K562 (cell line): ENCODE measurements at regions not wholly inside any gene's neighbourhood (a gene's known extent, or its start where the extent isn't known, plus 50 kb on each side); places are given as distances from the start of the nearest gene placed in this dataset.

Source experiments
- CBX5 ChIP-seq: IDR thresholded peaks from 2 replicates; pipeline ENCODE4 v1.6.1; 2014; ENCODE audit warnings: low read depth, borderline replicate concordance
- CHD2 ChIP-seq: IDR thresholded peaks from 2 replicates; pipeline ENCODE4 v1.6.1; 2011; ENCODE audit warnings: low read depth, low read length
- CREB1 ChIP-seq, 2 experiments: sonication (generic) in 1 of 2; formaldehyde crosslinking in 1 of 2; IDR thresholded peaks; 2 replicates each; pipeline versions ENCODE4 v1.6.1 to v1.8.0; 2012 to 2022; ENCODE audit warnings: inconsistent platforms in 1 of 2, mild to moderate bottlenecking in 1 of 2, missing genetic modification reagents in 1 of 2, moderate library complexity in 1 of 2
- MTA2 ChIP-seq: fragments of 450-650 bp; IDR thresholded peaks from 2 replicates; pipeline ENCODE4 v1.6.1; 2016; ENCODE audit warnings: low read depth
- NFRKB ChIP-seq: fragments of 450-650 bp; IDR thresholded peaks from 2 replicates; pipeline ENCODE4 v1.6.1; 2016; ENCODE audit warnings: low read depth
- POLR2A ChIP-seq: fragments of 450-650 bp; conservative IDR thresholded peaks from 2 replicates; pipeline ENCODE4 v1.6.1; 2016
- POLR2AphosphoS5 ChIP-seq: IDR thresholded peaks from 2 replicates; pipeline ENCODE4 v1.6.1; 2011; ENCODE audit warnings: mild to moderate bottlenecking, low read depth, low read length, moderate library complexity; ENCODE audit not compliant: control insufficient read depth, insufficient read depth
- TBL1XR1 ChIP-seq, 2 experiments: IDR thresholded peaks; 2 replicates each; pipeline ENCODE4 v1.6.1; 2012; ENCODE audit warnings: improper control_type of control experiment in 2 of 2, low read length in 2 of 2, mild to moderate bottlenecking in 1 of 2
- TCF7L2 ChIP-seq: fragments of 150-350 bp; IDR thresholded peaks from 2 replicates; pipeline ENCODE4 v1.6.1; 2016; ENCODE audit warnings: low read depth, mild to moderate bottlenecking, low read length, moderate library complexity
- U2AF2 ChIP-seq: fragments of 200-400 bp; formaldehyde crosslinking; optimal IDR thresholded peaks from 2 replicates; pipeline ENCODE3; 2017; ENCODE audit warnings: low read depth, mild to moderate bottlenecking, low read length
- XRCC3 ChIP-seq: fragments of 450-650 bp; IDR thresholded peaks from 2 replicates; pipeline ENCODE4 v1.6.1; 2017; ENCODE audit warnings: mild to moderate bottlenecking, moderate library complexity
- ZNF717 ChIP-seq: fragments of 250-450 bp; sonication (Bioruptor Pico); IDR thresholded peaks from 2 replicates; pipeline ENCODE4 v1.5.0; 2021
- TF ChIP-seq, protein P1 (sequence below), 3 experiments: IDR thresholded peaks in 2 of 3; conservative IDR thresholded peaks in 1 of 3; 2 replicates each; pipeline ENCODE4 v1.5.1; 2011 to 2012; ENCODE audit warnings: low read length in 3 of 3, mild to moderate bottlenecking in 3 of 3, control low read depth in 2 of 3, improper control_type of control experiment in 1 of 3, inconsistent platforms in 1 of 3, low read depth in 1 of 3, mixed read lengths in 1 of 3, moderate library complexity in 1 of 3; ENCODE audit not compliant: insufficient read depth in 2 of 3

DNA sequence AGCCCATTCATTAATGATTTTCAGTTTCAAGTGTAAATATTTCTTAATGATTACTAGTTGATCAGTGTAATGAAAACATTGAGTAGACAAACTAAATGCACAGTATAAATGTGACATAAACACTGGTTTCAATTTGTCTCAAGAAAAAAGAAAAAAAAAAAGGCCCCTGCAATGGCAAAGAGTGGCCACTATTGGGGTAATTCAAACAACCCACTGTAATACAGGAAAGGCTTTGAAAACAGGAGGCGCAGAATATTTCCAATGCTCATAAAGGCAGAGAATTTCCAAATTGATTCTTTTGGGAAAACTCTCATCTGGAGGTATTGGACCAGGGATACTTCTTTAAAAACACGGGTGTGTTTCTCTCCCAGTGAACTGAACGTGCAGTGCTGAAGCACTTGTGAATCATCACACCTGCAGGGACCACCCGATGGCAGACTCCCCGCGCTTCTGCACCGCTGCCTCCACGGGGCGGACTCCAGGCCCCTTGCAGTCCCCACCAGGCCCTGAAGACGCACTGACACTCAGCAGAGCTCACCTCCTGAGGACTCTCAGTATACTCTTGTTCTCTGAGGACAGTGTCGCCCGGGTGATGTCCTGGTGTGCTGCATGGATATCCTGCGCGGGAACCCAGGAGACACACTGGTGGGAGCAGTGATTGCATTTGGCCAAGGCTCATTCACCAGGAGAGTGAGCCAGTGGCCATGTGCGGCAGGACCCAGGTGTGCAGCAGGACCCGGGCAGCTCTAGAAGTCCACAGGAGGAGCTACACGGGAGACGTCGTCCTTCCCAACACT lies 227.6 kb upstream of the IRX4 start:
- TF ChIP-seq POLR2A (no peak), NFRKB (no peak), MTA2 (no peak), TBL1XR1 (IDR thresholded peaks at IDR 0.05; ENCODE audit: low read length in 2 of 2) (no peak), CHD2 (no peak), ZNF717 (CRISPR knock-in tag) (no peak), POLR2AphosphoS5 (no peak), TCF7L2 (no peak), XRCC3 (no peak), CREB1 (IDR thresholded peaks at IDR 0.05) (no peak), CREB1 (CRISPR knock-in tag; IDR thresholded peaks at IDR 0.05) (no peak), U2AF2 (no peak), CBX5 (no peak)
- TF ChIP-seq, protein P1, sequence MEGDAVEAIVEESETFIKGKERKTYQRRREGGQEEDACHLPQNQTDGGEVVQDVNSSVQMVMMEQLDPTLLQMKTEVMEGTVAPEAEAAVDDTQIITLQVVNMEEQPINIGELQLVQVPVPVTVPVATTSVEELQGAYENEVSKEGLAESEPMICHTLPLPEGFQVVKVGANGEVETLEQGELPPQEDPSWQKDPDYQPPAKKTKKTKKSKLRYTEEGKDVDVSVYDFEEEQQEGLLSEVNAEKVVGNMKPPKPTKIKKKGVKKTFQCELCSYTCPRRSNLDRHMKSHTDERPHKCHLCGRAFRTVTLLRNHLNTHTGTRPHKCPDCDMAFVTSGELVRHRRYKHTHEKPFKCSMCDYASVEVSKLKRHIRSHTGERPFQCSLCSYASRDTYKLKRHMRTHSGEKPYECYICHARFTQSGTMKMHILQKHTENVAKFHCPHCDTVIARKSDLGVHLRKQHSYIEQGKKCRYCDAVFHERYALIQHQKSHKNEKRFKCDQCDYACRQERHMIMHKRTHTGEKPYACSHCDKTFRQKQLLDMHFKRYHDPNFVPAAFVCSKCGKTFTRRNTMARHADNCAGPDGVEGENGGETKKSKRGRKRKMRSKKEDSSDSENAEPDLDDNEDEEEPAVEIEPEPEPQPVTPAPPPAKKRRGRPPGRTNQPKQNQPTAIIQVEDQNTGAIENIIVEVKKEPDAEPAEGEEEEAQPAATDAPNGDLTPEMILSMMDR (IDR thresholded peaks at IDR 0.05 in 2 of 3, conservative IDR thresholded peaks at IDR 0.05 in 1 of 3; ENCODE audit: insufficient read depth in 2 of 3, low read depth in 1 of 3, low read length in 3 of 3), result no peak
